GM23338 (cell line): ENCODE measurements at regions not wholly inside any gene's neighbourhood (a gene's known extent, or its start where the extent isn't known, plus 50 kb on each side); places are given as distances from the start of the nearest gene placed in this dataset.

Source experiments
- ATAC-seq: fragments of 200-7000 bp; cut with Tn5 transposase; 3 replicates; pipeline ENCODE4 v1.9.1; 2020
- DNase-seq: peaks from one replicate; pipeline ENCODE4 v3.0.0-alpha.2; 2015; ENCODE audit warnings: low spot score
- H2AFZ ChIP-seq: fragments of 200-600 bp; sonication (generic); 2 replicates; pipeline ENCODE4 v1.8.0; 2016; ENCODE audit warnings: antibody characterized with exemption, mild to moderate bottlenecking, moderate library complexity
- H3F3A ChIP-seq: fragments of 200-600 bp; sonication (generic); replicated peaks from 2 replicates; pipeline ENCODE4 v1.8.0; 2017; ENCODE audit warnings: antibody characterized with exemption, mixed run types, low read depth
- H3K27ac ChIP-seq: fragments of 200-600 bp; sonication (generic); 2 replicates; pipeline ENCODE4 v1.6.1; 2016; ENCODE audit warnings: low read depth
- H3K27me3 ChIP-seq: fragments of 200-600 bp; sonication (generic); 2 replicates; pipeline ENCODE4 v1.8.0; 2016; ENCODE audit warnings: mild to moderate bottlenecking, mixed run types, moderate library complexity; ENCODE audit not compliant: insufficient read depth
- H3K36me3 ChIP-seq: fragments of 200-600 bp; sonication (generic); 2 replicates; pipeline ENCODE4 v1.8.0; 2016; ENCODE audit warnings: mild to moderate bottlenecking; ENCODE audit not compliant: insufficient read depth
- H3K4me1 ChIP-seq: fragments of 200-600 bp; sonication (generic); 2 replicates; pipeline ENCODE4 v1.8.0; 2016; ENCODE audit warnings: mild to moderate bottlenecking, moderate library complexity; ENCODE audit not compliant: insufficient read depth
- H3K4me2 ChIP-seq: fragments of 200-600 bp; sonication (generic); 2 replicates; pipeline ENCODE4 v1.7.1; 2017; ENCODE audit warnings: mixed run types
- H3K4me3 ChIP-seq: fragments of 200-600 bp; sonication (generic); 2 replicates; pipeline ENCODE4 v1.6.1; 2016; ENCODE audit warnings: mixed run types
- H3K79me2 ChIP-seq: fragments of 200-600 bp; sonication (generic); replicated peaks from 2 replicates; pipeline ENCODE4 v1.8.0; 2017; ENCODE audit warnings: mild to moderate bottlenecking; ENCODE audit not compliant: insufficient read depth
- H3K9me2 ChIP-seq: fragments of 200-600 bp; sonication (generic); 2 replicates; pipeline ENCODE4 v1.8.0; 2017; ENCODE audit not compliant: insufficient read depth
- H4K20me1 ChIP-seq: fragments of 200-600 bp; sonication (generic); replicated peaks from 2 replicates; pipeline ENCODE4 v1.8.0; 2017; ENCODE audit warnings: mild to moderate bottlenecking; ENCODE audit not compliant: insufficient read depth
- H3K27ac Mint-ChIP-seq: 2 replicates; pipeline ENCODE4 v1.8.0; 2020; ENCODE audit warnings: inconsistent platforms, mild to moderate bottlenecking, moderate library complexity, mixed read lengths
- H3K27me3 Mint-ChIP-seq: 3 replicates; pipeline ENCODE4 v1.8.0; 2022; ENCODE audit warnings: low read depth, mild to moderate bottlenecking, moderate library complexity, mixed read lengths, inconsistent platforms; ENCODE audit not compliant: insufficient read depth, poor library complexity
- H3K36me3 Mint-ChIP-seq: 3 replicates; pipeline ENCODE4 v1.8.0; 2021; ENCODE audit warnings: low read depth, mild to moderate bottlenecking, inconsistent platforms, moderate library complexity, mixed read lengths
- H3K4me1 Mint-ChIP-seq: 3 replicates; pipeline ENCODE4 v1.8.0; 2020; ENCODE audit warnings: mild to moderate bottlenecking, inconsistent platforms, mixed read lengths
- H3K4me3 Mint-ChIP-seq: 3 replicates; pipeline ENCODE4 v1.8.0; 2021; ENCODE audit warnings: moderate library complexity, mild to moderate bottlenecking, inconsistent platforms, mixed read lengths
- H3K9me3 Mint-ChIP-seq: 3 replicates; pipeline ENCODE4 v1.8.0; 2020; ENCODE audit warnings: moderate library complexity, mild to moderate bottlenecking, inconsistent platforms, mixed read lengths
- CREB1 ChIP-seq: fragments of 250-450 bp; sonication (Bioruptor Pico); IDR thresholded peaks from 2 replicates; pipeline ENCODE4 v1.5.0; 2020; ENCODE audit warnings: low read depth, mild to moderate bottlenecking, moderate library complexity
- ETS1 ChIP-seq: IDR thresholded peaks from 2 replicates; pipeline ENCODE4 v1.6.1; 2016; ENCODE audit warnings: antibody characterized with exemption
- EZH2 ChIP-seq: fragments of 200-600 bp; sonication (generic); IDR thresholded peaks from one replicate; pipeline ENCODE4 v1.8.0; 2017; ENCODE audit warnings: antibody characterized with exemption, mild to moderate bottlenecking, low read depth; ENCODE audit not compliant: unreplicated experiment
- EZH2phosphoT487 ChIP-seq: fragments of 200-600 bp; sonication (generic); IDR thresholded peaks from one replicate; pipeline ENCODE4 v1.8.1; 2018; ENCODE audit warnings: antibody characterized with exemption; ENCODE audit not compliant: unreplicated experiment
- JUNB ChIP-seq: IDR thresholded peaks from one replicate; pipeline ENCODE4 v1.6.1; 2016; ENCODE audit warnings: antibody characterized with exemption; ENCODE audit not compliant: unreplicated experiment
- NANOG ChIP-seq: IDR thresholded peaks from 2 replicates; pipeline ENCODE4 v1.6.1; 2016; ENCODE audit warnings: antibody characterized with exemption, borderline replicate concordance
- POLR2AphosphoS5 ChIP-seq: IDR thresholded peaks from 2 replicates; pipeline ENCODE4 v1.6.1; 2016; ENCODE audit warnings: antibody characterized with exemption, low read depth
- REST ChIP-seq: IDR thresholded peaks from one replicate; pipeline ENCODE4 v1.6.1; 2018; ENCODE audit warnings: antibody characterized with exemption; ENCODE audit not compliant: unreplicated experiment
- STAT1 ChIP-seq: IDR thresholded peaks from one replicate; pipeline ENCODE4 v1.6.1; 2016; ENCODE audit warnings: antibody characterized with exemption; ENCODE audit not compliant: unreplicated experiment
- ZNF114 ChIP-seq: fragments of 250-450 bp; sonication (Bioruptor Pico); IDR thresholded peaks from 2 replicates; pipeline ENCODE4 v1.5.0; 2020; ENCODE audit warnings: mild to moderate bottlenecking, moderate library complexity
- ZNF331 ChIP-seq: fragments of 250-450 bp; sonication (Bioruptor Pico); IDR thresholded peaks from 2 replicates; pipeline ENCODE4 v1.5.0; 2020; ENCODE audit warnings: low read depth, mild to moderate bottlenecking, moderate library complexity
- TF ChIP-seq, protein P1 (sequence below), 2 experiments: fragments of 200-600 bp in 1 of 2; sonication (generic) in 1 of 2; conservative IDR thresholded peaks; 2 replicates each; pipeline versions ENCODE4 v1.5.1 to v1.6.1; 2016 to 2017; ENCODE audit warnings: antibody characterized with exemption in 2 of 2, low read depth in 2 of 2, mild to moderate bottlenecking in 2 of 2, moderate library complexity in 1 of 2
- TF ChIP-seq, protein P2 (sequence below): fragments of 250-450 bp; sonication (Bioruptor Pico); IDR thresholded peaks from 2 replicates; pipeline ENCODE4 v1.5.0; 2020; ENCODE audit warnings: mild to moderate bottlenecking, moderate library complexity

DNA sequence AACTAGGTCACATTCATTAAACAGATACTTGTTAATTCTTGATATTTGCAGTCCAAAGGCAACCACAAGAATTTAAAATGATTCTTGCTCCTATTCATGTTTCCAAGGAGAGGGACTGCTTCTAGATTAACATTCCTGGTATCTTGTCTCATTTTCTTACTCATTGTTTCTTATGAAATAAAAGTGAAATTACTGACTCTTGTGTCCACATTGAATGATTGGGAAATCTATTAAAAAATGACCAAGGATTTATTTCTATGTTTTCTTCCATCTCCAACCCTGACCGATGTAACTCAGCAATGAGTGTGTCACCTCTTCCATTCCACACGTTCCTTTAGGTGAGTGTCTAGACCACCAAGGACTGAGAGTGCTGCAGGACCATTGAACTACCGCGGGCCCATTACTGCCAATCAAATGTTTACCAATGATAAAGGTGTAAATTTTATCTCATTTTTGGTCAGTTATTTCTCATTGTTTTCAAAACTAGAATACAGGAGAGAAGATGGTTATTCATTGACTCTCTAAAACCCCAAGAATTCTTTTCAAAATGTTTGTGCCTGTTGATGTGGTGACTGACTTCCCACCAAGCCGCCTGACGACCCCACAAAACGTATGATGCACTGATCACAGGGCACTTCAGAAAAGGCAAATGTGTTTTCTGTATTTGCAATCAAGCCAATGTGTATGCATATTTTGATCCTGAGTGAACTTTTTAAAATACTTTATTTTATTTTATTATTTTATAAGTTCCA, 414.6 kb upstream of the PTBP2 start:
- Histone ChIP-seq H3K79me2 (no peaks in the 10 kb centered on the region), H3K27me3 (no peaks in the 10 kb centered on the region), H3K9me2 (no peaks in the 10 kb centered on the region), H3F3A (no peaks in the 10 kb centered on the region), H3K36me3 (no peaks in the 10 kb centered on the region), H3K4me2 (no peak overlapping the region), H2AFZ (no peak overlapping the region), H3K27ac (no peak overlapping the region), H3K4me1 (no peaks in the 10 kb centered on the region), H4K20me1 (no peaks in the 10 kb centered on the region), H3K4me3 (no peak overlapping the region)
- ATAC-seq, result no peak
- no peaks in the 10 kb centered on the region for H3K4me1 Mint-ChIP-seq
- no peaks in the 10 kb centered on the region for H3K27me3 Mint-ChIP-seq
- H3K27ac Mint-ChIP-seq, result no peak overlapping the region
- H3K9me3 Mint-ChIP-seq, result no peaks in the 10 kb centered on the region
- no peaks in the 10 kb centered on the region for H3K36me3 Mint-ChIP-seq
- TF ChIP-seq ETS1 (no peak), JUNB (no peak), NANOG (no peak), REST (no peak), ZNF331 (no peak), EZH2phosphoT487 (no peak), POLR2AphosphoS5 (no peak), EZH2 (no peak), CREB1 (CRISPR knock-in tag) (no peak), ZNF114 (CRISPR knock-in tag) (no peak), STAT1 (no peak)
- TF ChIP-seq, protein P1, sequence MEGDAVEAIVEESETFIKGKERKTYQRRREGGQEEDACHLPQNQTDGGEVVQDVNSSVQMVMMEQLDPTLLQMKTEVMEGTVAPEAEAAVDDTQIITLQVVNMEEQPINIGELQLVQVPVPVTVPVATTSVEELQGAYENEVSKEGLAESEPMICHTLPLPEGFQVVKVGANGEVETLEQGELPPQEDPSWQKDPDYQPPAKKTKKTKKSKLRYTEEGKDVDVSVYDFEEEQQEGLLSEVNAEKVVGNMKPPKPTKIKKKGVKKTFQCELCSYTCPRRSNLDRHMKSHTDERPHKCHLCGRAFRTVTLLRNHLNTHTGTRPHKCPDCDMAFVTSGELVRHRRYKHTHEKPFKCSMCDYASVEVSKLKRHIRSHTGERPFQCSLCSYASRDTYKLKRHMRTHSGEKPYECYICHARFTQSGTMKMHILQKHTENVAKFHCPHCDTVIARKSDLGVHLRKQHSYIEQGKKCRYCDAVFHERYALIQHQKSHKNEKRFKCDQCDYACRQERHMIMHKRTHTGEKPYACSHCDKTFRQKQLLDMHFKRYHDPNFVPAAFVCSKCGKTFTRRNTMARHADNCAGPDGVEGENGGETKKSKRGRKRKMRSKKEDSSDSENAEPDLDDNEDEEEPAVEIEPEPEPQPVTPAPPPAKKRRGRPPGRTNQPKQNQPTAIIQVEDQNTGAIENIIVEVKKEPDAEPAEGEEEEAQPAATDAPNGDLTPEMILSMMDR (conservative IDR thresholded peaks at IDR 0.05; ENCODE audit: low read depth in 2 of 2), result no peak
- TF ChIP-seq, protein P2, sequence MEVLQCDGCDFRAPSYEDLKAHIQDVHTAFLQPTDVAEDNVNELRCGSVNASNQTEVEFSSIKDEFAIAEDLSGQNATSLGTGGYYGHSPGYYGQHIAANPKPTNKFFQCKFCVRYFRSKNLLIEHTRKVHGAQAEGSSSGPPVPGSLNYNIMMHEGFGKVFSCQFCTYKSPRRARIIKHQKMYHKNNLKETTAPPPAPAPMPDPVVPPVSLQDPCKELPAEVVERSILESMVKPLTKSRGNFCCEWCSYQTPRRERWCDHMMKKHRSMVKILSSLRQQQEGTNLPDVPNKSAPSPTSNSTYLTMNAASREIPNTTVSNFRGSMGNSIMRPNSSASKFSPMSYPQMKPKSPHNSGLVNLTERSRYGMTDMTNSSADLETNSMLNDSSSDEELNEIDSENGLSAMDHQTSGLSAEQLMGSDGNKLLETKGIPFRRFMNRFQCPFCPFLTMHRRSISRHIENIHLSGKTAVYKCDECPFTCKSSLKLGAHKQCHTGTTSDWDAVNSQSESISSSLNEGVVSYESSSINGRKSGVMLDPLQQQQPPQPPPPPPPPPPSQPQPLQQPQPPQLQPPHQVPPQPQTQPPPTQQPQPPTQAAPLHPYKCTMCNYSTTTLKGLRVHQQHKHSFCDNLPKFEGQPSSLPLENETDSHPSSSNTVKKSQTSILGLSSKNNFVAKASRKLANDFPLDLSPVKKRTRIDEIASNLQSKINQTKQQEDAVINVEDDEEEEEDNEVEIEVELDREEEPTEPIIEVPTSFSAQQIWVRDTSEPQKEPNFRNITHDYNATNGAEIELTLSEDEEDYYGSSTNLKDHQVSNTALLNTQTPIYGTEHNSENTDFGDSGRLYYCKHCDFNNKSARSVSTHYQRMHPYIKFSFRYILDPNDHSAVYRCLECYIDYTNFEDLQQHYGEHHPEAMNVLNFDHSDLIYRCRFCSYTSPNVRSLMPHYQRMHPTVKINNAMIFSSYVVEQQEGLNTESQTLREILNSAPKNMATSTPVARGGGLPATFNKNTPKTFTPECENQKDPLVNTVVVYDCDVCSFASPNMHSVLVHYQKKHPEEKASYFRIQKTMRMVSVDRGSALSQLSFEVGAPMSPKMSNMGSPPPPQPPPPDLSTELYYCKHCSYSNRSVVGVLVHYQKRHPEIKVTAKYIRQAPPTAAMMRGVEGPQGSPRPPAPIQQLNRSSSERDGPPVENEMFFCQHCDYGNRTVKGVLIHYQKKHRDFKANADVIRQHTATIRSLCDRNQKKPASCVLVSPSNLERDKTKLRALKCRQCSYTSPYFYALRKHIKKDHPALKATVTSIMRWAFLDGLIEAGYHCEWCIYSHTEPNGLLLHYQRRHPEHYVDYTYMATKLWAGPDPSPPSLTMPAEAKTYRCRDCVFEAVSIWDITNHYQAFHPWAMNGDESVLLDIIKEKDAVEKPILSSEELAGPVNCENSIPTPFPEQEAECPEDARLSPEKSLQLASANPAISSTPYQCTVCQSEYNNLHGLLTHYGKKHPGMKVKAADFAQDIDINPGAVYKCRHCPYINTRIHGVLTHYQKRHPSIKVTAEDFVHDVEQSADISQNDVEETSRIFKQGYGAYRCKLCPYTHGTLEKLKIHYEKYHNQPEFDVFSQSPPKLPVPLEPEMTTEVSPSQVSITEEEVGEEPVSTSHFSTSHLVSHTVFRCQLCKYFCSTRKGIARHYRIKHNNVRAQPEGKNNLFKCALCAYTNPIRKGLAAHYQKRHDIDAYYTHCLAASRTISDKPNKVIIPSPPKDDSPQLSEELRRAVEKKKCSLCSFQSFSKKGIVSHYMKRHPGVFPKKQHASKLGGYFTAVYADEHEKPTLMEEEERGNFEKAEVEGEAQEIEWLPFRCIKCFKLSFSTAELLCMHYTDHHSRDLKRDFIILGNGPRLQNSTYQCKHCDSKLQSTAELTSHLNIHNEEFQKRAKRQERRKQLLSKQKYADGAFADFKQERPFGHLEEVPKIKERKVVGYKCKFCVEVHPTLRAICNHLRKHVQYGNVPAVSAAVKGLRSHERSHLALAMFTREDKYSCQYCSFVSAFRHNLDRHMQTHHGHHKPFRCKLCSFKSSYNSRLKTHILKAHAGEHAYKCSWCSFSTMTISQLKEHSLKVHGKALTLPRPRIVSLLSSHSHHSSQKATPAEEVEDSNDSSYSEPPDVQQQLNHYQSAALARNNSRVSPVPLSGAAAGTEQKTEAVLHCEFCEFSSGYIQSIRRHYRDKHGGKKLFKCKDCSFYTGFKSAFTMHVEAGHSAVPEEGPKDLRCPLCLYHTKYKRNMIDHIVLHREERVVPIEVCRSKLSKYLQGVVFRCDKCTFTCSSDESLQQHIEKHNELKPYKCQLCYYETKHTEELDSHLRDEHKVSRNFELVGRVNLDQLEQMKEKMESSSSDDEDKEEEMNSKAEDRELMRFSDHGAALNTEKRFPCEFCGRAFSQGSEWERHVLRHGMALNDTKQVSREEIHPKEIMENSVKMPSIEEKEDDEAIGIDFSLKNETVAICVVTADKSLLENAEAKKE (CRISPR knock-in tag), result no peak
- DNase-seq, result no peak
- H3K4me3 Mint-ChIP-seq, result no peak overlapping the region
